ENCODE measurements at regions not wholly inside any gene's neighbourhood (a gene's known extent, or its start where the extent isn't known, plus 50 kb on each side); places are given as distances from the start of the nearest gene placed in this dataset.
A peak's percentile ranks its signal among the peaks of the same experiment; 100 is the strongest.

DNA sequence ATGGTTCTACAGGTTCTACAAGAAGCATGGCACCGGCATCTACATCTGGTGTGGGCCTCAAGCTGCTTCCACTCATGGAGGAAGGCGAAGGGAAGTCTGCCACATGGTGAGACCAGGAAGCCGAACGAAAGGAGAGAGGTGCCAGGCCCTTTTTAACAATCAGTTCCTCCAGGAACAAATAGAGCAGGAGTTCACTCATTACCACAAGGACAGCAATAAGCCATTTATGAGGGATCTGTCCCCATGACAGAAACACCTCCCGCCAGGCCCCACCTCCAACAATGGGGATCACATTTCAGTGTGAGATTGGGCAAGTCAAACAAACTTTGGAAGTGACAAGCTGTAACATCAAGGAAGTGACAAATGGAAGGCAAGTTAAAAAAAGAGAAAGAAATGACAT, 95.5 kb upstream of the PTPN3 start:
- DNase-seq (ENCODE audit: low read depth in 3 of 3, low spot score in 2 of 3): no peak

DNA sequence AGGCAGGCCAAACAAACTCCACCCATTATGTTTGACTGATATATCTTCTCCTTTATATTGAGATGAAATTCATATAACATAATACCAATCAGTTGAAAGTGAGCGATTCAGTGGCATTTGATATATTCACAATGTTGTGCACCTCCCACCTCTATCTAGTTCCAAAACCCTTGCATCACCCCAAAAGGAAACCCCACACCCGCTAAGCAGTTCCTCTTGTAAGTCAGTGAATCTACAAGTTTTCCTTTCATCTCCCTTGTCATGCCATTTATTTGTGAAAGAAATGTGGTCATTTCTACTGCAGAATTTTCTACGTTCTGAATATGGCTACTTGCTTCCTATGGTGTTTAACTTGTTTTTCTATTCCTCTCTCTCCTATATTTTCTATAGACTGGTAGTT, 99.4 kb upstream of the PTPN3 start:
- no peak for DNase-seq (ENCODE audit: low read depth in 3 of 3, low spot score in 2 of 3)

DNA sequence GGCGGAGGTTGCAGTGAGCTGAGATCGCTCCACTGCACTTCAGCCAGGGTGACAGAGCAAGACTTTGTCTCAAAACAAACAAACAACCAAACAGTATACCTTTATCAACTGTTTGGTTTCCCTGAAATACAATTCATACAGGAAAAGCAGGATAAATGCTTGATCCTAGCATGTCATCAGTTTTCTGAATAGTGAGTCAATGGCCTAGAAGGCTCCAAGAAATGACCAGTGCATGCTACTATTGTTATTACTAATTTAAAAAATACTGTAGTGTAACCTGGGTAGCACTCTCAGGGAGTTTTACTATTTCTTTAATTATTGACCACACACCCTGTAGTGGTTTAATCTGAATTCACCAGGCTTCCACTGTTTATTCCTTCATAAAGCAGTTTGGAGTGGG, 101.0 kb upstream of the PTPN3 start:
- no peak for DNase-seq (ENCODE audit: low read depth in 3 of 3, low spot score in 2 of 3)

DNA sequence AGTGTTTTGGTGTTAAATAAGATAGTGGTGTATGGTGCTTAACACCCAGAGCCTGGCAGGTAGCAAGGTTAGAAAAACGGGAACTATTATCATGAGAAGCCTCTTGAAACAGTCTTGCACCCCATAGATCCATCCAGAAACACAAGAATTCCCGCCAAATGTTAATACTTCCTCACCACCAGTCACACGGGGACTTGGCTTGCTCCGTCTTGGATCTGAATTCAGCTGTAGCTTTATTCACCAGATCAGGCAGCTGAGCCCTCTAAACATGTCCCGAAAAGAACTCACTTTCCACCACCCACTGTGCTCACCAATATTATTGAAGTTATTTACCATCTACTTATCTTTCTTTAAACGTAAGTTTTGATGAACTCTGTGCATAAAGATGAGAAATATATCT, 101.6 kb upstream of the PTPN3 start:
- no peak for DNase-seq (ENCODE audit: low read depth in 3 of 3, low spot score in 2 of 3)

DNA sequence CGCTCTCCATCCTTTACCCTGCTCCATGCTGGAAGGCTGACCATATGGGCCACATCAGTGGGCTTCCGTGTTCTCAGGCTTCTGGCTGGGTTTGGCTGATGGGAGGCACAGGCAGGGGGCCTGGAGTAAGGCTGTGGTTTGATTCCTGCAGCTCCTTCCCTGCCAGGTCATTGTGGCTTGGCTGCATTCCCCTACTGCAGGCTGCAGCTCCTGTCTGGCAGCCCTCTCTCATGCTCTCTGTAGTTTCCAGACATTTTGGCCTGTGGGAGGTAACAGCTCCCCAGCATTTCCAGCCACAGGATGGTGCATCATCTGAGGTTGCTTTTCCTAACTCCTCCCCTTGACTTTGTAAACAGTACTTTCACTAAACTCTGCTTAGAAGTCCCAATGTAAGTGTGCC, 102.0 kb upstream of the PTPN3 start:
- no peak for DNase-seq (ENCODE audit: low read depth in 3 of 3, low spot score in 2 of 3)

DNA sequence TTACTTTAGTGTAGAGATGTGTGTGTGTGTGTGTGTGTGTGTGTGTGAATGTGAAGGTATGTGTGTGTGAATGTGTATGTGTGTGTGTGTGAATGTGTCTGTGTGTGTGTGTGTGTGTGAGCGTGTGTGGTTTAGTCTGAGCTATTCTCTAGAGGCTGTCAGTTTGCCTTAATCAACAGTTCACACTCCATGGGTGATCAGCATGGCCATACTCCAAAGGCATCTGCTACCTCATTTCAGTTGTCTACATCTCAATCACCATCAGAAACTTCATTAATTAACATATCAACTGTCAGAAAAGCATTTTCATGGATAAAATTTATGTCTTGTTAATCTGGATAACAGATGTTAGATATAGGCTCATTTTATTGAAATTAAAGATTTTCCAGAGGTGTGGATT, 103.1 kb upstream of the PTPN3 start:
- no peak for DNase-seq (ENCODE audit: low read depth in 3 of 3, low spot score in 2 of 3)

DNA sequence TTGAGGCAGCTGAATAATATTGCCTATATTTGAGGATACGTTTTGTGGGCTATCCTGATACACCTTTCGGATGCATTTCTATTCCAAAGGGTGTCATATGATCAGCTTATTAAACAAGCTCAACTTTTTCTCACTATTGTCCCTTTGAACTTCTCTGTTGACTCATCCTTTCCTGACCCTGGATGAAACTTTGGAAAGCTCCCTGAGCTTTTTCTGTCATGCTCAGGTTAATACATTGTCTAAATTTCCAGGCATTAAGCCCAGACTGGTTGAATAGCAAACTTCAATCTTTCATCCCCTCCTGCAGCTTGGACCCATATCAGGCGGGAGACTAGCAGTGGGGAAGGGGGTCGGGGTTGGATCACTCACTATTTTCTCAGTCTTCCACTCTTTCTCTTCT, 104.9 kb upstream of the PTPN3 start:
- DNase-seq (ENCODE audit: low read depth in 3 of 3, low spot score in 2 of 3): no peak

DNA sequence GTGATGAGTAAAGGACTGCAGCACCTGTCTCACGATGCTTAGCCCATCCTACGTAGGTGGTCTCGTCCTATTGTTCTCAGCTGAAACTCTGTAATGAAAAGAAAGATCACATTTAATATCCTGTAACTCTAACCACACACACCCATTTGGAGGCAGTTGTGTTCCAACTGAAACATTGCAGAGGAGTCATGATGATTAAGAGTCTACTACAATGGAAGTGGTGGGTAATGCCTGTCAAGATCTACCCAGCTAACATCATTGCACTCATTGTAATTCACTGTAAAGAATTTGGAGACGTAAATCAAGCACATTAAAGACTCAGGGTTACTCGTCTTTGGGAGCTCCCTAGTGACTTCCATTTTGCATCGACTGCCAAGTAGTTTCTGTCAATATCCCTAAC, 106.0 kb upstream of the PTPN3 start:
- no peak for DNase-seq (ENCODE audit: low read depth in 3 of 3, low spot score in 2 of 3)

DNA sequence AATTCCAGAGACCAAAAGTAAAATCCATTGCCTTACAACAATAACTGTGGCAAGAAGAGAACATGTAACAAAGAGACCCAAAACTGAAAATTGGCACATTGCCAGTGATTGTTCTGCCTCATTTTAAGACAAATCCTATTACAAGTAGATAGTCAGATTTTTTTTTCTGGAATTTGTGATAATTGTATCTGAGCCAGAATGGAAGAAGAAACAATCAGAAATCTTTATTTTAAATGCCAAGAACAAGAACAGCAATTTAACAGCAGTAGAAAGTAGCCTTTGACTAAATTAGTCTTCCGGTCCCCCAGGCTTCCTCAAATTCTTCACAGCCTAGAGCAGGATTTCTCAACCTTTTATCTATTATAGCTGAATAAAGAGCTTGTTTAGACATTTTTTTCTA, 106.7 kb upstream of the PTPN3 start:
- no peak for DNase-seq (ENCODE audit: low read depth in 3 of 3, low spot score in 2 of 3)

DNA sequence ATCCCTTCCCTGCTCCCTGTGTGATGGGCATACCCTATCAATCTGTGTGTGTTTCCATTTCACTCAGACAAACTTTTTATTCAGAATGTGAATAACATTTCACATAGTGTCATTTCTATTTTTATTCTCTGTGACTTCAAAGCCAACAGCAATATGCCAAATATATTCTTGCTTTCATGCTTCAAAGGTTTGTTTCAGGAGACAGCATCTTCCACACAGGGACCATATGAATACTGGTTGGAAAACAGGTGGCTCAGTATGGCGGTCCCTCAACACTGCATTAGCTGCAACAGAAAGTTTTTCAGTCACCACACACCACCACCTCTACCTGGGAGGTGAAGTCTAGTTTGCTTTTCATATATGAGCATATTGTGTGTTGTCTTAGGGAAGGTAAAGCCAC, 111.0 kb upstream of the PTPN3 start:
- no peak for DNase-seq (ENCODE audit: low read depth in 3 of 3, low spot score in 2 of 3)

DNA sequence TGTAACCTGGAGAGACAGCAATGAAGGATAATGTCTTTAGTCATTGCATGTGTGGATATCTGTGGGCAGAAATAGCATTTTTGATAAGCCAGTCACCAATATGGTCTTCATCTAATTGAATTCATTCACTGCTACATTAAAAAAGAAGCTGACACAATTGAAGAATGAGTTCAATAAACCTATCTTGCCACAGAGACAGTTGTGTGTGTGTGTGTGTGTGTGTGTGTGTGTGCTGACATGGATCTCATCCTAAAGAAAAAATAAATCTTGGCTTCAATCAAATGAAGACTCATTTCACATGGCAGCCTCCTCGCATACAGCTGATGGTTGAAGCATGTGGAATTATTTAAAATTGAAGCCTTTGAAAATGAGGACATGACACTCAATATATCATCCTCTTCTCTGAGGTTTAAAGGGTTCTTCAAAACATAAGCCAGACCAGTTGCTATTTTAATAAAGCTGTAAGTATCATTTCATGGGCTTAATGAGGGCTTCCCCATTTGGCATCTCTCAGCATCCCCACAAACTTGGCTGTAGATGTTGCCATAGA, 118.5 kb upstream of the PTPN3 start:
- no peak for DNase-seq (ENCODE audit: low read depth in 3 of 3, low spot score in 2 of 3)

DNA sequence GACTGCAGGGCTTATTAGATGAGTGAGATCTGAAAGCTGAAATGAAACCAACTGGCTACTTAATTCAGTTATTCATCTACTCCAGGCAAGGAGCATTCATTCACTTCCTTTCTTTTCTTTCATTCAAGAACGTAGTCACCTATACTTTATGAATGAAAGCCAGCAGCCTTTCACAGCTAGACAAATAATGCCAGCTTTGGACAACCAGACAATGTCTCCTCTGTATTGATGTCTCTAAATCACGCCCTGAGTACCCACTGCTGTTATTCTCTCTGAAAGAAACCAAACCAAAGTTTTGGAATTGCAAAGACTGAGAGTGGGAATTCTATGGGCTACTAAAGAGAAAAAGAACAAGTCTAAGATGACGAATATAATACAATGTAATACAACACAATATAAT, 121.2 kb upstream of the PTPN3 start:
- no peak for DNase-seq (ENCODE audit: low read depth in 3 of 3, low spot score in 2 of 3)

DNA sequence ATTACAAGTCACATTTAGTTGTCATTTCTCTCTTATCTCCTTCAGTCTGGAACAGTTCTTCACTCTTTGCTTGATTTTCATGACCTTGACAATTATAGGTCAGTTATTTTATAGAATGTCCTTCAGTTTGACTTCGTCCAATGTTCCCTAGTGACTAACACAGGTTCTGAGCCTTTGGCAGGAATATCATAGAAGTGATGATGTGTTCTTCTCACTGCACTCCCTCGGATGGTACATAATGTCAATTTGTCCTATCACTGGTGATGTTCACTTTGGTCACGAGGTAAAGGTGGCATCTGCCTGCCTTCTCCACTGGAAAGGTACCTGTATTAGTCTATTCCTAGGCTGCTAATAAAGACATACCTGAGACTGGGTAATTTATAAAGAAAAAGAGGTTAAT, 126.0 kb upstream of the PTPN3 start:
- DNase-seq (ENCODE audit: low read depth in 3 of 3, low spot score in 2 of 3): no peak

DNA sequence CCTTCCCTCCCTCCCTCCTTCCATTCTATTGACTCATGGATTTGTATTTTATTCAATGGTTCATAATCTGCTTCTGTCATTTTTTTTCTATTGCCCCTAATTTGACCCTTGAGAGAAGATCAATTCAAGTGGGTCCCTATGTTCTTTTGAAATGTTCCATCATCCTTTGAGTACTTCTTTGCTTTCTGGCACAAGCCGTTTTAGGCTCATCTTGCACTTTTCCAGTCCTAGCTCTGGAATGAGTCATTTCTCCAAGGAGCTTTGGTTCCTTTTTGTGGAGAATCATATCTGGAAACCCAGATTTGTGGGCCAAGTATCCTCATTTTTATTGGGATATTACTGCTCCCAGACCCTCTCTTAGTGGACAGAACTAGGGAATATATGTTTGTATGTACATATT, 126.8 kb upstream of the PTPN3 start:
- DNase-seq (ENCODE audit: low read depth in 3 of 3, low spot score in 2 of 3): no peak

DNA sequence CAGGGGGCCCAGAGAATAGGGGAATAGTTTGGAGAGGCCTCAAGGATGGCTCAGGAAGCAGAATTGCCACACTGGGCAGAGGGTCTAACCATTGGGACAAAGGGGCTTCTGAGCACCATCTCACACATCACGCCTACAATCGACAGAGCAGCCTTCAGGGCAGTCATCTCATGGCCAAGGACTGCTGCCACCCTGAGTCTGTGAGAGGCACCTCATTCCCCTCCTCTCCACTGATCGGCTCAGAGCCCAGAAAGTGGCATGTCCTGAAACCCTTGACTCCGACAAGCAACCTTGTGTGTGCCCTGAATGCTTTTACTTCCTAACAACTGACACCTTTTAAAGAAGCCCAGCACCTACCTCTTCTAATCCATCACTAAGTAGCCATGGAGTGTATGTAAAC, 128.9 kb upstream of the PTPN3 start:
- no peak for DNase-seq (ENCODE audit: low read depth in 3 of 3, low spot score in 2 of 3)

DNA sequence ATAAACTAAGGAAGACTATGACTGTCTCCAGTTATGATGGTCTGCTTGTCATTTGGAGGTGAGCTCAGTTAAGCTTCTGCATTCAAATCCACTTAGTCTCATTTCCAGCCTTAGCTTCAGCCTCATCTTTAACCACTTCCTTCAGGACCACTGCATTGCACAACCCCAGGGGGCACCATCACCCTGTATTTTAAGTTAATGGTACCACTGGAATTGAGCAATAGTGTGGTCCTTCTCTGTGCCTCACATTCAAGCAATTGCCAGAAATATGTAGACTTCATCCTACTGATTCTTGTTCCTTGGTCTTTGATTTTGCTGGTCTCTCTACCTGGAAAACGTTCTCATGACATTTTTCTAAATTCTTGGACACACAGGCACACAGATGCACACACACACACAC, 131.5 kb upstream of the PTPN3 start:
- no peak for DNase-seq (ENCODE audit: low read depth in 3 of 3, low spot score in 2 of 3)

DNA sequence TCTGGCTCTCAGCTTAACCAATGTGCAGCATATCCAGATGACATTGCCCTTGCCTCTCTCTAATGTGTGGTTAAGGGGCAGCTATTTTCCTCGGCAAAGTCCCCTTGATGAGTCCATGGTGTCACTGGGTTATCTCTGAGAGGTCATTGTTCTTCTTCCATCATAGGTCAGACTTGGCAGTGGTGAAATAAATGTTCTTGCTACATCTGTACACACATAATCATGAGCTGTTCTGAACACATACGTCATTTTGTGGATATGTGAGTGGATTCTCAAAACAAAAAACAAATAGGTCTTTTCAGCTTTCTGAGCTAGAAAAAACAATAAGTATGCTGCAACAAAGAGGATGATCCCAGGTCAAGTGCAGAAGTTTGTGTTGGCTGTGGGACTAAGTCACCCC, 134.7 kb upstream of the PTPN3 start:
- no peak for DNase-seq (ENCODE audit: low read depth in 3 of 3, low spot score in 2 of 3)

DNA sequence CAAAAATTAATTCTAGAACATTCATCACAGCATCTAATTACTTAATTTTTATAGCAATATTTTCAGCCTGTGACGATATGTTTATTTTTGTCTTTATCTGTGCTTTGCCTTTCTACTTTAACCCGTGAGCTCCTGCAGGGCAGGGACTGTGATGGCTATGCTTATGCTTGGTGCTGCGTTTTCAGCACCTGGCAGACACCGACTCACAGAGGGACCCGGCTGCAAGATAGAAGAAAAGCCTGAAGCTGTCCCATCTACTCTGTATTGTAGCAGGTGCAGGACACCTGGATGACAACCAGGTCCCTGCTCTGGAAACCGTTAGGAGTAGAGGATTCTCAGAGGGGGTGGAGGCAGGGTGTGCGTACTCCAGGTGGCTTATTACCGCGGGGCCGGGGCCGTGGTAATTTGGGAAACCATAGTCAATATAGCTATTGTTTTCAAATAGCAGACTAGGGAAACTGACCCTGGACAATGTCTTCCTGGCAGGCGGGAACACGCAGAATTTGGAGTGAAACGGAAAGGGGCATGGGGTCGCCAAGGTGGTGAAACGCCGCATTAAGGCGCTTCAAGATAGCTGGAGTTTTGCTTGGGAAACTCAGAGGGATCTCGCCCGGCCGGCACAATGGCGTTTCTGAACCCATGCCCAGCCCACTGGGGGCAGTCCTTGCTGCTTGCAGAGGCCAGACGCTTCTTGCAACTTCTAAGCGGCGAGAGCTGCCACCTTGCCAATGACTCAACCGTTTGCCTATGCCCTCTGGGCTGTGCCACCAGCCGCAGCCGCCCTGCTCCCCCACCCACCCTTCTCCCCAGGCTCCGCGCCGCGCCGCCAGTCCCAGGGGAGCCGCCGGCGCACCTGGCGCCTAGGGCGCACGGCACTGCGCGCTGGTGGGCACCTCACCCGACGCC, 140.1 kb upstream of the PALM2AKAP2 start:
- no peak for DNase-seq (ENCODE audit: low read depth in 3 of 3, low spot score in 2 of 3)

DNA sequence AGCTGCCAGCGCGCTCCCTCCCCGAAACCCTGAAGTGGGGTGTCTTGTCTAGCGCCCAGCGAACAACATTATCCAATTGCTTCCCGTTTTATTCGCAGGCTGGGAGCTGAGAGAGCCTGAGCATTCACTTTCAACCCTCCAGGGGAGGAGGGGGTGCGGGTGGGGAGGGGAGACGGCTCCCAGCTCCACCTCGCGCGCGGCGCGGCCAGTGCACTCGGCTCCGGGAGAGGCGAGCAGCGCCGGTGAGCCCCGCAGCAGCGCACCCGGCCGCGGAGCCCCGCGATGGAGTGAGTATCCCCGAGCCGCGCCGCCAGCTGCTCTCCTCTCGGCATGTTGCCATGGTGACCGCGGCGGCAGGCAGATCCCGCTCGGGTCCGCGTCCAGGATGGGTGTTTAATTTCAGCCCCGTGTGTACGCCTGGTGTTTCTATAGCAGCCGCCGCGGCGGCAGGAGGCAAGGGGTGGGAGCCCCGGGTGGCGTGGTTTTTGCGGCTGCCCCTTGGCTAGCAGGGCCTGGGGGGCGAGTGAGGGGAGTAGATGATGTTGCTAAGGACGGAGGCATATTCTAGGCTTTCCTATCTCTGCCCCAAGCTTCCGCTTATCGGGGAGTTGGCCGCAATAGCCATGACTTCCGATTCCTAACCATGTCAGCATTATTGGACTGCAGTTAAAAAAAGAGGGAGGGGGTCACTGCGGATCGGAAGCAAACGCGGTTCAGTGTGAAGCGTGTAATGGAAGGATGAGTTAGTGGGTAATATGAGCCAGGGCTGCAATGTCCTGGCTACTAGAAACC, 139.2 kb upstream of the PALM2AKAP2 start:
- DNase-seq (ENCODE audit: low read depth in 3 of 3, low spot score in 2 of 3): peak in 2 of 3 donors; percentile 32 to 40

DNA sequence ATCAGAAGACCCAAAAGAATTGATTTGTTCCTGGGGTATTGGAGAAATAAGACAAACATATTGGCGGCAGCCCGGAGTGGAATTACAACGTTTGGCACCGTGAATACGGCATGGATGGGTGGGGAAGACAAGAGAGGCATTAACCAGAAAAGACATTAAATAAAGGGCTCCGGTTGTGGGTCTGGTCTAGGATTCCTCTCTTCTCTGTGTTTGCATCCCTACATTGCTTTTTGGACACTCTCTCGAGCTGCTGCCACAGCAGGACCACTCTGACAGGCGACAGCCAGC, 138.7 kb upstream of the PALM2AKAP2 start:
- no peak for DNase-seq (ENCODE audit: low read depth in 3 of 3, low spot score in 2 of 3)

DNA sequence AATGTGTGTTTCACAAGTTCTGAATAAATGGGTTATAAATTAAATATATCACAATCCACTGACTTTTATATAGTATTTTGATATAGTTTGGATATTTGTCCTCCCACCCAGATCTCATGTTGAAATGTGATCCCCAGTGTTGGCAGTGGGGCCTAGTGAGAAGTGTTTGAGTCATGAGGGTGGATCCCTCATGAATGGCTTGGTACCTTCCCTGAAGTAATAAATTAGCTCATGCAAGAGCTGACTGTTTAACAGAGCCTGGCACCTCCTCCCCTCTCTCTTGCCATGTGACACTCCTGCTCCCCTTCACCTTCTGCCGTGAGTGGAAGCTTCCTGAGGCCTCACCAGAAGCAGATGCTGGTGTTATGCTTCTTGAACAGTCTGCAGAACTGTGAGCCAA, 127.9 kb upstream of the PALM2AKAP2 start:
- no peak for DNase-seq (ENCODE audit: low read depth in 3 of 3, low spot score in 2 of 3)

DNA sequence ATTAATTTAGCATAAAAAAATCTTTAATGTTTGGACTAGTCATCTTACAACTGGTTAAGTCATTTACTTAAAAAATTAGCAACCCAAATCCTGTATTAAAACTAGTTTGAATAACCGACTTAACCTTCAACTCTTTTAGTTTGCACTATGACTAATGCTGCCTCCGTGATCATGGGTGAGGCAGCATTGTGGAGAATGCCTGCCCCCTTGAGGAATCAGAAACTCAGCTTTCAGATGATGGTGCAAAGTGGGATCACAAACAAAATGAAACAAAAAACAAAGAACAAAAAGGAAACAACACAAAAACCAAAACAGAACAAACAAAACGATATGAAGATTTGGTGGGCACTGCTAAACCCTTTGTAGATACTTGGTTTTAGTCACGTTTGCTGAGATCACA, 127.0 kb upstream of the PALM2AKAP2 start:
- no peak for DNase-seq (ENCODE audit: low read depth in 3 of 3, low spot score in 2 of 3)

All from right renal cortex interstitium (tissue), 3 donors.